Progenitor cell of endocrine pancreas (in vitro differentiated cells): ENCODE measurements at regions not wholly inside any gene's neighbourhood (a gene's known extent, or its start where the extent isn't known, plus 50 kb on each side); places are given as distances from the start of the nearest gene placed in this dataset.

Experiments
- DNase-seq: peaks from one replicate; pipeline ENCODE4 v3.0.0; 2021; ENCODE audit warnings: low spot score; ENCODE audit not compliant: unreplicated experiment
- H3K27ac Mint-ChIP-seq: 2 replicates; pipeline ENCODE4 v1.8.0; 2021; ENCODE audit warnings: mild to moderate bottlenecking, moderate library complexity, mixed read lengths
- H3K27me3 Mint-ChIP-seq: 2 replicates; pipeline ENCODE4 v1.8.0; 2021; ENCODE audit warnings: mixed read lengths
- H3K36me3 Mint-ChIP-seq: 2 replicates; pipeline ENCODE4 v1.8.0; 2022; ENCODE audit warnings: mixed read lengths; ENCODE audit not compliant: insufficient read depth
- H3K4me1 Mint-ChIP-seq: 2 replicates; pipeline ENCODE4 v1.8.0; 2021; ENCODE audit warnings: low read depth, mixed read lengths
- H3K4me3 Mint-ChIP-seq: 2 replicates; pipeline ENCODE4 v1.8.0; 2021; ENCODE audit warnings: low read depth, mild to moderate bottlenecking, moderate library complexity, mixed read lengths
- H3K9me3 Mint-ChIP-seq: 2 replicates; pipeline ENCODE4 v1.8.0; 2021; ENCODE audit warnings: low read depth, mixed read lengths
- CTCF ChIP-seq: fragments of 200-600 bp; sonication (generic); IDR thresholded peaks from one replicate; pipeline ENCODE4 v1.5.0; 2021; ENCODE audit warnings: antibody characterized with exemption, mild to moderate bottlenecking; ENCODE audit not compliant: unreplicated experiment

DNA sequence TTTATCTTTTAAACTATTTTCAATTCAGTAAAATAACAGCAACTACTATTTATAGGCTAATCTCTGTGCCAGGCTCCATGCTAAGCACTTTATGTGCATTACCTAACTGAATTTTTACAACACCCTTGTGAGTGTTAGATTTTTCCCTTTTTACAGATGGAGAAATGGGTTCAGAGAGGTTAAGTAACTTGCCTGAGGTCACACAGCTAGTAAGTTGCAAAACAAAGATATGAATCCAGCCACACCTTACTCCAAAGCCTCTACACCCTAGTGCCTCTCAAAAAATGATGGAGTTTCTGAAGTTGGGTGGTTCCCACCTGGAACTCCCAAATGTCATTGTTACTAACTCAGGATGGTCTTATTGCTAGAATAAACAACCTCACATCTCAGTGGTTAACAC, 60.8 kb downstream of the RHOB start:
- Mint-ChIP-seq H3K27ac (no peak overlapping the region), H3K36me3 (no peaks in the 10 kb centered on the region), H3K27me3 (peaks cover under 1% of the 10 kb centered on the region), H3K4me3 (no peak overlapping the region), H3K9me3 (no peaks in the 10 kb centered on the region), H3K4me1 (no peaks in the 10 kb centered on the region)
- DNase-seq = no peak
- no peak for TF ChIP-seq CTCF

DNA sequence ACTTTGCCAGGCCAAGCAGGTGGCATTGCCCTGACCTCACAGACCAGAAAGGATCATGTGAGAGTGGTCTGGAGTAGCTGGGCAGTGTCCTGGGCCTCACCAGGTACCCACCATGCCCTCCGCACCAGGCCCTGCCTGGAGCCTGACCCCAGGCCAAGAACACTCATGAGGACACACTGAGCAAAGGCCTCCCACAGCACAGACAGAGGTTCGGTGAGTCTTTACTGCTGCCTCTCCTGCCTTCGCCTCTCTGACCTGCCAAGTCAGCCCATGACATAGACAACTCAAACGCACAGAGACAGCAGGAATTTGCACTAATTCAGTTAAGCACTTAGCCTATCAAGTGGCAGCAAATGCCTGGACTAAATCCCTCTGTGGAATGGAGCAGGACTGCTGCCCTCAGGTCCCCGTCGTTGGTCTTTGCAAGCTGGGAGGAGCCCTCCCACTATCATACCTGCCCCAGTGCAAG, 62.5 kb downstream of the RHOB start:
- Mint-ChIP-seq H3K4me1 (no peaks in the 10 kb centered on the region), H3K27ac (no peak overlapping the region), H3K4me3 (no peak overlapping the region), H3K36me3 (no peaks in the 10 kb centered on the region), H3K27me3 (no peaks in the 10 kb centered on the region), H3K9me3 (no peaks in the 10 kb centered on the region)
- no peak for DNase-seq
- no peak for TF ChIP-seq CTCF

DNA sequence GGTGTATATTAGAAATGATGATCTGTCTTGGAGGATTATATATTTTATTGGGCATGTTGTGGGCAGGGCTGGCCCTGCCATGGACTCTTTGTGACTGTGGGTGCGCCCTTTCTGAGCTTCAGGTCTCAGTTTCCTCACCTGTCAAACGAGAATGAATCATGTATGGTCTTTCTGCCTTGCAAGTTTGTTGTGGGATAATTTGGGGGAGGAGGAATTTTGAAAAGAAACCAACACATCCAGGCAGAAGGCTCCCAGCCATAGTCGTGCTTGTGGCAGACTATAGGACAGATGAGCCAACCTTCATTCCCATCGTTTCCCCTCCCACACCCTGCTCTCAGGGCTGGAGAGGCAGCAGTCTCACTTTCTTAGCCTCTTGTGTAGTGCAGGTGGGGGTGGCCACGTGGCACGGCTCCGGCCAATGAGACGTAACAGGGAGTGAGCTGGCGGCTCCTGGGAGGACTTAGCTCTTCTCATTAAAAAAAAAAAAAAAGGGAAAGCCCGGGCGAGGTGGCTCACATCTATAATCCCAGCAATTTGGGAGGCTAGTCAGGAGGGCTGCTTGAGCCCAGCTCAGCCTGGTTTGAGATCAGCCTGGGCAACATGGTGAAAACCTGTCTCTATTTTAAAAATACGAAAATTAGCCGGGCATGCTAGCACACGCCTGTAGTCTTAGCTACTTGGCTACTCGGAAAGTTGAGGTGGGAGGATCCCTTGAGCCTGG, 63.1 kb downstream of the RHOB start:
- Mint-ChIP-seq H3K36me3 (no peaks in the 10 kb centered on the region), H3K27me3 (no peaks in the 10 kb centered on the region)

DNA sequence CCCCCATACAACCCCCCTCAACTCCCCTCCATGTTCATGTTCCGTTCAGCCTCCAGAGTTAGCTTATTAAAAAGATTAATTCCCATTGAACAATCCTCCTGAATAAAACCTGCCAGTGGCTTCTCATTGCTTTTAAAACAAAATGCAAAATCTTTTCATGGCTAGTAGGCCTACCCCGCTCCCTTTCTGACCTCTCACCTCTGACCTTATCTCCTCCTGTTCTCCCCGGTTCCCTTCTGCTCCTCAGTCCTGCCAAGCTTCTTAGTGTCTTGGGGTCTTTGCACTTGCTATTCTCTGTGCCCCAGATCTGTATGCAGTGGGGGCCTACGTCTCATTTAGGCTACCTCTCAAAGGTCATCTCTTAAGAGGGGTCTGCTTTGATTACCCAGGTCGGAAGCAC, 64.3 kb downstream of the RHOB start:
- Mint-ChIP-seq H3K36me3 (no peaks in the 10 kb centered on the region), H3K27ac (no peak overlapping the region), H3K9me3 (no peaks in the 10 kb centered on the region), H3K4me1 (peaks cover 3% of the 10 kb centered on the region), H3K27me3 (no peaks in the 10 kb centered on the region), H3K4me3 (no peak overlapping the region)
- no peak for DNase-seq
- no peak for TF ChIP-seq CTCF

More for the DNA sequence above, 63.1 kb downstream of the RHOB start:
- no peaks in the 10 kb centered on the region for H3K9me3 Mint-ChIP-seq
- no peaks in the 10 kb centered on the region for H3K4me1 Mint-ChIP-seq
- no peak for DNase-seq
- H3K27ac Mint-ChIP-seq = no peak overlapping the region
- no peak overlapping the region for H3K4me3 Mint-ChIP-seq
- no peak for TF ChIP-seq CTCF

GRCh38 chr2:20512061-20512605, 65.3 kb downstream of the RHOB start:
- no peaks in the 10 kb centered on the region for H3K27me3 Mint-ChIP-seq
- no peak for DNase-seq
- H3K4me1 Mint-ChIP-seq = peaks cover 10% of the 10 kb centered on the region
- TF ChIP-seq CTCF = no peak
- H3K27ac Mint-ChIP-seq = no peak overlapping the region
- no peaks in the 10 kb centered on the region for H3K9me3 Mint-ChIP-seq
- H3K36me3 Mint-ChIP-seq = no peaks in the 10 kb centered on the region
- H3K4me3 Mint-ChIP-seq = no peak overlapping the region
